ENCODE measurements at regions not wholly inside any gene's neighbourhood (a gene's known extent, or its start where the extent isn't known, plus 50 kb on each side); places are given as distances from the start of the nearest gene placed in this dataset.

GRCh38 chr2:103618112-103618511 lies 856.3 kb downstream of the TMEM182 start:
- no peak for TF ChIP-seq CTCF (IDR thresholded peaks at IDR 0.05; ENCODE audit: insufficient read depth, low read depth, low read length)
- no peak for TF ChIP-seq EZH2 (IDR thresholded peaks at IDR 0.05; ENCODE audit: insufficient read depth, low read length)

Data from astrocyte (in vitro differentiated cells and primary cell).